LNCAP (cell line): ENCODE measurements at regions not wholly inside any gene's neighbourhood (a gene's known extent, or its start where the extent isn't known, plus 50 kb on each side); places are given as distances from the start of the nearest gene placed in this dataset.

ENCODE experiments used
- CTCF ChIP-seq: fragments of 450-650 bp; IDR thresholded peaks from 2 replicates; pipeline ENCODE4 v1.5.1; 2017; ENCODE audit warnings: mild to moderate bottlenecking

- no peak for TF ChIP-seq CTCF
These were observed 519.3 kb downstream of the BCL11B start for GRCh38 chr14:98752660-98753059.

DNA sequence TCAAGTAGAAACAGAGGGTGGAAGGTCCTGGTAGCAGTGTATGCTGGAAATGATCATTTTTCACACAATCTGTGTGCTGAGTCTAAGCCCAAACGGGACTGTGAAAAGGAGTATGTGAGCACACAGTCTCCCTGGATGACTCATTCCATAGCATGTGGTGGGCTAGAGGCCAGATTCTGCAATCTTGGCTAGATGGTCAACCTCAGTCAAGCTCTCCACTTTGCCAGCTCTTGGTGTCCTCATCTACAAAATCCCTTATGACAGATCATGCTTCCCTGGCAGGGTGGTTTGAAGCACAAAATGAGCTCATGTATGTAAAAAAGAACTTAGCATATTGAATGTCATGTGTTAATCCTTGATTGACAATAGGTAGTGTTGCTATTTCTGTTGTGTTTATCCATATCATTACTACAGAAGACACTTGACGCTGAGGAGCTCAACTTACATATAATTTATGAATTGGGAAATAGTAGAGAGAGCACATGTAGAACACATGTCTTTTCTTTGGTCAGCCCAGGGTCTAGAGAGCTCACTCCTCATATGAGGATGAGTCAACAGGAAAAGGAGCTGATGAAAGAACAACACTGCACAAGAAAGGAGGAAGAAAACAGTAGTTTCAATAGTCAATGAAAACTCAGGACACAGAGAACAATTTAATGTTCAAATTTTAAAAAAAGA is 517.5 kb downstream of the BCL11B start:
- TF ChIP-seq CTCF = no peak

DNA sequence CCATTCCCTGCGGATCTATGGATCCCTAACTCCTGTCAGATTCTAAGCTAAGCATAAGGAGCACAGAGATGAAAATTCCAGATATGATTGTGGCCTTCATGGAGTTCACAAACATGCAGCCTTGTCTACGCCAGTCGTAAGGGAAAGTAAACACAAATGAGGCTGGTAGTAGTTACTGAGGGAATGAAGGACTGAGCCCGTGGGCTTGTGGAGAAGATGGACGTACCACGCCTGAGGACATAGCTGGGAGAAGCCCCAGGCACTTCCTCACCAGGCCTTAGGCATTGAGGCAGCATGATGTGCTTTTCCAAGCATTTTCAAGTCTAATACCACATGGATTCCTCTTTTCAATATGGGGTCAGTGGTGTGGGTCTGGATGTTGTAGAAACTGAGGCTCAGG is 515.2 kb downstream of the BCL11B start:
- no peak for TF ChIP-seq CTCF

DNA sequence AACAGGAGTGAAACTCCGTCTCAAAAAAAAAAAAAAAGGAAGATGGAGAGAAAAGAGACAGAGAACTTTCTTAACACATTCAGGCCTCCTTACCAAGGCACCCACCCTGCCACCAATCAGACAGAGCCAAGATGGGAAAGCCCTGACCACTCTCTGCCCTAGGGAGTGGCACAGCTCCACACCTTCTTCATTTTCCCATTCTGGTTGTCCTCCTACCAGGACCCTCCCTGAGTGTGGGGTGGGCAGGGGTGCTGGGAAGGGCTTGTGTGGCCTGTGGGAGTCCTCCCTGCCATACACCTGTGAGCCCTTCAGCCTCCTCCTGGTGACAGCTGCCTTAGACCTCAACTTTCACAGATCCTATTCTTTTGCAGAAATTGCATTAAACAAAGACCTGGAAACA is 513.6 kb downstream of the BCL11B start:
- no peak for TF ChIP-seq CTCF

- TF ChIP-seq CTCF = no peak
These were observed 510.0 kb downstream of the BCL11B start for GRCh38 chr14:98761993-98762392.

- no peak for TF ChIP-seq CTCF
These were observed 505.2 kb downstream of the BCL11B start for GRCh38 chr14:98766818-98767217.

DNA sequence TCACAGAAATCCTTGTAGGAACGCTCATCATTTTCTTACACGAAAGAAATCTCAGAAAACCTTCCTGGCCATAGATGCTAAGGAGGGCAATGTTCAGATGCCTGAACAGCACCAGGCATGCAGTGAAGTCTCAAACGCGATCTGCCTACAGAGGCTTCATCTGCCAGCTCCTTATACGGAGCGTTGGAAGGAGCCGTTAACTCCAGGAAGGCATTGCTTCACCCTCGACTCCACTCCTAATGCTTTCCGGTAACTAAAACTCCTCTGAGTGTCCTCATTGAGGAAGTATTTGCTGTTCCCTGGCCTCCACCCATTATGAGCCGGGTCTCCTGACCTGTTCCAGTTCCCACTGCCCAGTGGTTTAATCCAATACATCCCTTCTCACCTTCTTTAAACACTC is 502.7 kb downstream of the BCL11B start:
- no peak for TF ChIP-seq CTCF

DNA sequence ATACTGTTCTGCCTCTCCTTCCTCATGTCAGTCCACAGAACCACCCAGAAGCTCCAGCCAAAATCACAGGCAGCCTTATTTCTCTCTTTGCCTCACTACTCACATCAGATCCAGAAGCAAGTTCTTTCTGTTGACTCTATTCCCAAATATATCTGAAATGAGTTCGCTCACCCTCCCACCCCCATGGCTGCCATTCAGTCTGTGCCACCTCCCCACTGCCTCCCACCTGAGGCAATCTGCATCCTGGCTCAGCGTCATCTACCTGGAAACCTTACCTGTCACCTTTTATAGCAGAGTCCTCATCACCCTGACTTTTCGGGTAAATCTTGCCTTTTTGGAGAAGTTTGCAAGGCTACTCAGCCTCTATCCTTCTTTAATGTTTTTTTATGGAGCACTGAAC is 501.8 kb downstream of the BCL11B start:
- TF ChIP-seq CTCF = no peak
